ENCODE measurements at regions not wholly inside any gene's neighbourhood (a gene's known extent, or its start where the extent isn't known, plus 50 kb on each side); places are given as distances from the start of the nearest gene placed in this dataset.

GRCh38 chr7:25926009-25926408 lies 226.0 kb upstream of the NFE2L3 start:
- H3K36me3 ChIP-seq, result no peaks in the 10 kb centered on the region
- intact Hi-C loops (cut with DNase I; ENCODE audit: low total_unique reads), result no loop called here
- H3K4me1 ChIP-seq, result no peaks in the 10 kb centered on the region
- no peaks in the 10 kb centered on the region for H3K27me3 ChIP-seq
- ATAC-seq (no peak), DNase-seq (no peak)
- TF ChIP-seq CTCF (IDR thresholded peaks at IDR 0.05 in 4 of 5, conservative IDR thresholded peaks at IDR 0.05 in 1 of 5) (no peak), POLR2A (IDR thresholded peaks at IDR 0.05) (no peak)
- no peak overlapping the region for H3K4me3 ChIP-seq
- H3K27ac ChIP-seq, result no peak overlapping the region
- no peaks in the 10 kb centered on the region for H3K9me3 ChIP-seq
- in situ Hi-C loops (cut with MboI; ENCODE audit: low sequenced_read_pairs in 4 of 4), result no loop called here

- no peak overlapping the region for H3K4me3 ChIP-seq
- no peaks in the 10 kb centered on the region for H3K36me3 ChIP-seq
- no peak for TF ChIP-seq POLR2A (IDR thresholded peaks at IDR 0.05)
- no peak for TF ChIP-seq CTCF (IDR thresholded peaks at IDR 0.05 in 4 of 5, conservative IDR thresholded peaks at IDR 0.05 in 1 of 5)
- no peak for ATAC-seq
- DNase-seq, result no peak
- no peak overlapping the region for H3K27ac ChIP-seq
- no peaks in the 10 kb centered on the region for H3K4me1 ChIP-seq
- H3K27me3 ChIP-seq, result no peaks in the 10 kb centered on the region
- in situ Hi-C loops (cut with MboI; ENCODE audit: low sequenced_read_pairs in 4 of 4), result no loop called here
- H3K9me3 ChIP-seq, result no peaks in the 10 kb centered on the region
- intact Hi-C loops (cut with DNase I; ENCODE audit: low total_unique reads), result no loop called here
Measured at GRCh38 chr7:25926451-25926850, 225.5 kb upstream of the NFE2L3 start.

- intact Hi-C loops (cut with DNase I; ENCODE audit: low total_unique reads), result no loop called here
- H3K27me3 ChIP-seq, result no peaks in the 10 kb centered on the region
- TF ChIP-seq CTCF (IDR thresholded peaks at IDR 0.05 in 4 of 5, conservative IDR thresholded peaks at IDR 0.05 in 1 of 5) (no peak), POLR2A (IDR thresholded peaks at IDR 0.05) (no peak)
- H3K27ac ChIP-seq, result no peak overlapping the region
- in situ Hi-C loops (cut with MboI; ENCODE audit: low sequenced_read_pairs in 4 of 4), result no loop called here
- H3K36me3 ChIP-seq, result no peaks in the 10 kb centered on the region
- DNase-seq (no peak), ATAC-seq (no peak)
- H3K9me3 ChIP-seq, result no peaks in the 10 kb centered on the region
- H3K4me1 ChIP-seq, result no peaks in the 10 kb centered on the region
- no peak overlapping the region for H3K4me3 ChIP-seq
Measured at GRCh38 chr7:25926891-25927625, 224.9 kb upstream of the NFE2L3 start.

- TF ChIP-seq CTCF (IDR thresholded peaks at IDR 0.05 in 4 of 5, conservative IDR thresholded peaks at IDR 0.05 in 1 of 5) (no peak), POLR2A (IDR thresholded peaks at IDR 0.05) (no peak)
- ATAC-seq (no peak), DNase-seq (no peak)
- Histone ChIP-seq H3K36me3 (no peaks in the 10 kb centered on the region), H3K27me3 (no peaks in the 10 kb centered on the region), H3K9me3 (no peaks in the 10 kb centered on the region), H3K4me3 (no peak overlapping the region), H3K4me1 (no peaks in the 10 kb centered on the region), H3K27ac (no peak overlapping the region)
- in situ Hi-C loops (cut with MboI; ENCODE audit: low sequenced_read_pairs in 4 of 4), result no loop called here
- intact Hi-C loops (cut with DNase I; ENCODE audit: low total_unique reads), result no loop called here
Measured at GRCh38 chr7:25927626-25927978, 224.4 kb upstream of the NFE2L3 start.

Measured in gastrocnemius medialis (tissue), 4 donors.